Activated naive CD4-positive, alpha-beta T cell treated with anti-CD3 and anti-CD28 coated beads for 36 hours (primary cell): ENCODE measurements at regions not wholly inside any gene's neighbourhood (a gene's known extent, or its start where the extent isn't known, plus 50 kb on each side); places are given as distances from the start of the nearest gene placed in this dataset.

ENCODE experiments used
- CTCF ChIA-PET: fragments of 350-600 bp; sonication (Branson Sonifier 250); formaldehyde crosslinking; loops from one replicate; lab custom pipeline; 2021; ENCODE audit warnings: antibody characterized with exemption; lab: Charles Lee
- DNase-seq: peaks from one replicate; pipeline ENCODE4 v3.0.0-alpha.2; 2020
- H3K27ac Mint-ChIP-seq: one replicate; pipeline ENCODE4 v1.8.0; 2021; ENCODE audit warnings: mild to moderate bottlenecking, mixed read lengths
- H3K27me3 Mint-ChIP-seq: one replicate; pipeline ENCODE4 v1.8.0; 2021; ENCODE audit warnings: low read depth, mixed read lengths
- H3K36me3 Mint-ChIP-seq: one replicate; pipeline ENCODE4 v1.8.0; 2021; ENCODE audit warnings: low read depth, mixed read lengths
- H3K4me1 Mint-ChIP-seq: one replicate; pipeline ENCODE4 v1.8.0; 2021; ENCODE audit warnings: low read depth, mixed read lengths
- H3K4me3 Mint-ChIP-seq: one replicate; pipeline ENCODE4 v1.8.0; 2021; ENCODE audit warnings: mild to moderate bottlenecking, moderate library complexity, mixed read lengths
- H3K9me3 Mint-ChIP-seq: one replicate; pipeline ENCODE4 v1.8.0; 2021; ENCODE audit warnings: mixed read lengths
- intact Hi-C: fragments of 100-400 bp; cut with micrococcal nuclease; formaldehyde crosslinking; loops from one replicate; pipeline ENCODE4 v1.15.1; 2023

- CTCF ChIA-PET, result no interaction called here
- no peak for DNase-seq
- Mint-ChIP-seq H3K27me3 (peaks cover 19% of the 10 kb centered on the region), H3K27ac (no peak overlapping the region), H3K9me3 (no peaks in the 10 kb centered on the region), H3K4me1 (no peaks in the 10 kb centered on the region), H3K4me3 (no peak overlapping the region), H3K36me3 (no peaks in the 10 kb centered on the region)
- intact Hi-C loops, result no loop called here
Measured at GRCh38 chr10:128709686-128710085, 583.5 kb upstream of the MKI67 start.

DNA sequence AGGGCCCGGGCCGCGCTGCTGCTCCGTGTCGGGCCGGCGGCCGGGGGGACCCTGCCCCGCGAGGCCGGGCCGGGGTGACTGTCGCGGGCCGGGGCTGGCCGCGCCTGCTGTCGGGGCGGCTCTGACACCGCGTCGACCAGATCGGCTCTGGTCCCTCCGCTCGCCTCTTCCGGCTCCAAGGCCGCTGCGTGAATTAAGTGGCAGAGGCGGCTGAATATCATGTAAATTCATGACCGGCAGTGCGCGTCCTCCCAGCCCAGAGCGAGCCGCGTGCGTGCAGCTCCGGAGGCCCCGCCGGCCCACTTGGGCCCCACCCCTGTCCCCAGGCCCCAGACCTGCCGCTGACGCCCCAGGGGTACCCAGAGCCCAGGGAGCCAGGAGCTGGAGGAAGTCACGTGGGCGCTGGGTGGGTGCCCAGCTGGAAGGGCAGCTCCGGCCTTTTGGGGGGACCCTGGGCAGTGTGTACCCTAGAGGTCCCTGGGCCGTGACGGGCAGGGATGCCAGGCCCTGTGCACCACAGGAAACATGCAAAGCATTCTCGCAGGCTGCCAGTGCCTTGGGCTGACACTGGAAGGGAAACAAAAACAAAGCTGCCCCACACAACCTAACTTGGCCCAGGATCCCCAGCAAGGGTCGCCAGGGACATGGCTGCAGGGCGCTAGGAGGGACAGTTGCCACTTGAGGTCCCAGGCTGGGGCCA lies 584.0 kb upstream of the MKI67 start:
- peaks cover 19% of the 10 kb centered on the region for H3K27me3 Mint-ChIP-seq
- no peak overlapping the region for H3K27ac Mint-ChIP-seq
- no peak overlapping the region for H3K4me3 Mint-ChIP-seq
- no peaks in the 10 kb centered on the region for H3K4me1 Mint-ChIP-seq
- intact Hi-C loops, result no loop called here
- DNase-seq, result no peak
- CTCF ChIA-PET, result no interaction called here
- no peaks in the 10 kb centered on the region for H3K9me3 Mint-ChIP-seq
- no peaks in the 10 kb centered on the region for H3K36me3 Mint-ChIP-seq

DNA sequence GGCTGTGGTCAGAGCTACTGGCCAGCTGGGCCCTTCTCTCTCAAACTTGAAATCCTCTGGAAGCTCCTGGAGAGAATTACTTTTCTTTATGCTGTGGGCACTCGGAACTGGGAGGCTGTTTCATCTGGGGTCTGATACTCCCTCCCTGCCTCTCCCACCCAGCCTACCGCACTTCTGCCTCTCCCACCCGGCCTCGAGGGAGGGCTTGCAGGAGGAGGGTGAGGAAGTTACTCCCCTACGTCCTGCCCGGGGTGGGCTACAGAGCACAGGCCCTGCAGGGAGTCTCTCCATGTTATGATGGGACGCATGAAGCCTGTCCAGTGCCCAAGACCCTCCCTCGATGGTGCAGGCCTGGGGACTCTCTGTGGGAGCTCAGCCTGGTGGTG lies 584.6 kb upstream of the MKI67 start:
- intact Hi-C loops, result no loop called here
- Mint-ChIP-seq H3K27ac (no peak overlapping the region), H3K9me3 (no peaks in the 10 kb centered on the region), H3K4me3 (no peak overlapping the region), H3K27me3 (peaks cover 19% of the 10 kb centered on the region), H3K36me3 (no peaks in the 10 kb centered on the region), H3K4me1 (no peaks in the 10 kb centered on the region)
- CTCF ChIA-PET, result no interaction called here
- DNase-seq, result no peak

GRCh38 chr10:128711806-128712205 lies 585.6 kb upstream of the MKI67 start:
- intact Hi-C loops, result no loop called here
- H3K9me3 Mint-ChIP-seq, result no peaks in the 10 kb centered on the region
- CTCF ChIA-PET, result no interaction called here

GRCh38 chr10:128712661-128713400 lies 586.6 kb upstream of the MKI67 start:
- Mint-ChIP-seq H3K9me3 (no peaks in the 10 kb centered on the region), H3K27ac (no peak overlapping the region), H3K4me1 (no peaks in the 10 kb centered on the region), H3K27me3 (peaks cover 17% of the 10 kb centered on the region), H3K4me3 (no peak overlapping the region), H3K36me3 (no peaks in the 10 kb centered on the region)
- DNase-seq, result no peak
- CTCF ChIA-PET, result no interaction called here
- intact Hi-C loops, result no loop called here

More at GRCh38 chr10:128711806-128712205, 585.6 kb upstream of the MKI67 start:
- Mint-ChIP-seq H3K4me3 (no peak overlapping the region), H3K4me1 (no peaks in the 10 kb centered on the region), H3K36me3 (no peaks in the 10 kb centered on the region), H3K27me3 (peaks cover 17% of the 10 kb centered on the region), H3K27ac (no peak overlapping the region)
- no peak for DNase-seq

GRCh38 chr10:128713471-128713870 lies 587.2 kb upstream of the MKI67 start:
- no peaks in the 10 kb centered on the region for H3K4me1 Mint-ChIP-seq
- no peak overlapping the region for H3K4me3 Mint-ChIP-seq
- peaks cover 17% of the 10 kb centered on the region for H3K27me3 Mint-ChIP-seq
- CTCF ChIA-PET, result no interaction called here
- H3K36me3 Mint-ChIP-seq, result no peaks in the 10 kb centered on the region
- intact Hi-C loops, result no loop called here
- H3K9me3 Mint-ChIP-seq, result no peaks in the 10 kb centered on the region
- no peak overlapping the region for H3K27ac Mint-ChIP-seq
- DNase-seq, result no peak

DNA sequence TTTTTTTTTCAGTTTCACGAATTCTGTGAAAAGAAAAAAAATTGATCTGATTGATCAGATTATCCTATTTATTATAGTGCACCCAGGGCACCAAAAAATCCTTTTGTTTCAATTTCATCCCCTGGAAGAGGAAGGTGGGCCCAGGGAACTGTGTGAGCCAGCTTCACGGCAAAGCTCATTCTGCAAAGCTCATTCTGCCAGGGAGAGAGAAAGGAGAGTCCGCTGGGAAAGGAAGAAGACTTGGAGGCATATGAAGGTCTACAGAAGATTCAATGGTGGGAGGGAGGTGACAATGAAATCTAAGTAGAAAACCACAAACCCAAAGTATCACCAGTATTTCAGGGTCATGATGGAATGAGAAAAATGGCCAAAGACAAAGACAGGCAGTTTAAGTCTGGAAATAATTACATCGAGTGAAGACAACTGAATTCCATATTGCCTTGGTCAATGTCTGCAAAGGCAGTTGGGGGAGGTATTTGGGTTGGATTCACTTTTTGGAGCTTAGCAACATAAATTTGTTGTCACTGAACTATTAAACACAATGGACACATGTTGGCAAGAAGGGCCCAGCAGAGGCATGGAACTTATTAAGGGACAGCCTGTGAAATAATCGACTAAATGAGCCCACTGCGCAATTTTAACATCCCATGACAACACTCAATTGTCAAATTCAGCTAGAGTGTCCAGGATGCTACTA lies 587.8 kb upstream of the MKI67 start:
- Mint-ChIP-seq H3K36me3 (no peaks in the 10 kb centered on the region), H3K27ac (no peak overlapping the region), H3K4me3 (no peak overlapping the region), H3K4me1 (no peaks in the 10 kb centered on the region), H3K27me3 (peaks cover 17% of the 10 kb centered on the region), H3K9me3 (no peaks in the 10 kb centered on the region)
- DNase-seq, result no peak
- CTCF ChIA-PET, result interaction anchor here (0.7 kb wide), 1 partner anchor 18 kb away, joined by 3 read pairs; no protein-coding TSS in a partner anchor
- intact Hi-C loops, result no loop called here

GRCh38 chr10:128714644-128715415 lies 588.6 kb upstream of the MKI67 start:
- Mint-ChIP-seq H3K36me3 (no peaks in the 10 kb centered on the region), H3K27ac (no peak overlapping the region), H3K4me3 (no peak overlapping the region), H3K27me3 (peaks cover 11% of the 10 kb centered on the region), H3K4me1 (no peaks in the 10 kb centered on the region), H3K9me3 (no peaks in the 10 kb centered on the region)
- CTCF ChIA-PET, result interaction anchor here (0.7 kb wide), 1 partner anchor 17 kb away, joined by 3 read pairs; no protein-coding TSS in a partner anchor
- intact Hi-C loops, result no loop called here
- no peak for DNase-seq

DNA sequence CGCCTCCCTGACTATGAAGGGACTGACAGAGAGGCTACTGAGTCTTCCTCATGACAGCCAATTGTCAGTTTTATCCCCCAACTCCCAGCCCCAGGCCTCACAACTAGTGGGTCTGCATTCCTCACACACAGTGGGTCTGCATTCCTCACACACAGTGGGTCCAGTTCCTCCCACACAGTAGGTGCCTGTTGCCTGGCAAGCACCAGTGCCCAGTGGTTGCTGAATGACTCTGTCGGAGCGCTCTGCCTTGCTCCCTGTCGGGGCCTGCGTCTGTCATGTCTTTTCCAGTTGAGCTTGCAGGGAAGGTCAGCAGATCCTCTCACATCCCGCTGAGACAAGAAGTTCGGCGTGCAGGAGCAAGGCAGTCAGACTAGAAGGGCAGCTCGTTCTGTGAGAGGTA lies 590.0 kb upstream of the MKI67 start:
- Mint-ChIP-seq H3K36me3 (no peaks in the 10 kb centered on the region), H3K27me3 (peaks cover 10% of the 10 kb centered on the region), H3K4me1 (no peaks in the 10 kb centered on the region), H3K9me3 (no peaks in the 10 kb centered on the region), H3K4me3 (no peak overlapping the region), H3K27ac (no peak overlapping the region)
- CTCF ChIA-PET, result no interaction called here
- intact Hi-C loops, result no loop called here
- no peak for DNase-seq

DNA sequence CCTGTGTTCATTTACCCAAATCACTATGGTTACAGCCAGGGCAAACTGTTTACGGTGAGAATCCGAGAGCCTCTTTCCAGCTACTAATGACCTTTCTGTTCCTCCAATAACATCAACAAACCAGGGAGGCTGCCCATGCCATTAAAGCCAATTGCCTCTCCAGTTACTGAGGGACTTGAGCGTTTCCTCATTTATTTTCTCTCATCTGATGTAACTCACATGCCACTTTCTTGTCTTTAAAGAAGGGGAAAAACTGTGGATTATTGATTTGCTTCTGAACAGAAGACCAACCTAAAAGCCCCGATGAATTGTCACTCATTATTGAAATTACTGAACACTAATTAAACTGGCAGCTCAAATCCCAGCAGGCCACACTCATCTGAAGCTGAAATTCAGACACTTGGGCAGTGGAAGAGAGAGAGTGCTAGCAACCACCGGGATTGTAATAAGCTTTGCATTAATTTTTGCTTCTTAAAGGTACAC lies 595.8 kb upstream of the MKI67 start:
- Mint-ChIP-seq H3K4me1 (no peaks in the 10 kb centered on the region), H3K4me3 (no peak overlapping the region), H3K9me3 (no peaks in the 10 kb centered on the region), H3K27me3 (no peaks in the 10 kb centered on the region), H3K27ac (no peak overlapping the region), H3K36me3 (no peaks in the 10 kb centered on the region)
- intact Hi-C loops, result no loop called here
- DNase-seq, result no peak
- CTCF ChIA-PET, result no interaction called here

DNA sequence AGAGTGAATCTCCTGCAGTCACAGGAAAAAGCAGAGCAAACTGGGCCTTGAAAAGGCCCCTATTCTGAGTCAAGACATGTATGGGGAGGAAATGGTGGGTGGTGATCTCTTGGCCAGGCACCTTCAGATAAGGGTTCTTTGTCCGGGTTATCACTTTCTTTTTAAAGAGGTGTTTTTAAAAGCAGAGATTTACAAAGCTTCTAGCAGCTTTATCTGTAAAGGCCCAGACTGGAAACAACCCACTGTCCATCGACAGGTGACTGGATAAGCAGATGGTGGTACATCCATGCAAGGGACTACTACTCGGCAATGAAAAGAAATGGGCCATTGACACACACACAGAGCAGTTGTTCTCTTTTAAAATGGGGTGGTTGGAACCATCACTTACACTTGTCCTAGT lies 596.7 kb upstream of the MKI67 start:
- Mint-ChIP-seq H3K4me3 (no peak overlapping the region), H3K27ac (no peak overlapping the region), H3K36me3 (no peaks in the 10 kb centered on the region), H3K9me3 (no peaks in the 10 kb centered on the region), H3K27me3 (no peaks in the 10 kb centered on the region), H3K4me1 (no peaks in the 10 kb centered on the region)
- CTCF ChIA-PET, result no interaction called here
- no peak for DNase-seq
- intact Hi-C loops, result no loop called here

DNA sequence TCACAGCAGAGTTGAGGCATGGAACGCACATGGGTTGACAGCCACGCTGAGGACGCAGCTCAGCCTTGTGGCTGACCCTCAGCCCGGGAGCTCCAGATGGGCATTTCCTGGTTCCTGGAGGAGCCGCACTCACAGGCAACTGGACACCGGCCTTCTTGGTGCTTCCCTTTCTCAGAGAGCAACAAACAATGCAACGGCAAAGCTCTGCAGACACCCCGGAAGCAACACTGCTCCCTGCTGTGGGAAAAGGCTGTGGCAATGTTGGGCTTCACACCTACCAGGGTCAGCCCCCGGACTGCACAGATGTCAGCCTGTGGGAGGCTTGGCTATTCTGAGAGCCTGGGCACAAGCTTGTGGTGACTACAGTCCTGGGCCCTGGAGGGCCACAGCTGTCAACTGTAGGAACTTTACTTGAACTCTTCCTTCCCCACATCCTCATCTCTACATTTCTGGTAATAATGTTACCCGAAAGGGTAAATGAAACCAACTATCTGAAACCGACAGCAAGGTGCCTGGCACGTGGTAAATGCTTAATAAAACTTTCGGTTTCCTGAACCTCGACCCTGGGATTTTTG lies 597.5 kb upstream of the MKI67 start:
- no peaks in the 10 kb centered on the region for H3K4me1 Mint-ChIP-seq
- no peaks in the 10 kb centered on the region for H3K36me3 Mint-ChIP-seq
- H3K27ac Mint-ChIP-seq, result no peak overlapping the region
- H3K9me3 Mint-ChIP-seq, result no peaks in the 10 kb centered on the region
- no peak overlapping the region for H3K4me3 Mint-ChIP-seq
- H3K27me3 Mint-ChIP-seq, result no peaks in the 10 kb centered on the region
- CTCF ChIA-PET, result no interaction called here
- intact Hi-C loops, result no loop called here
- DNase-seq, result no peak
